HL-60 (cell line): ENCODE measurements at regions not wholly inside any gene's neighbourhood (a gene's known extent, or its start where the extent isn't known, plus 50 kb on each side); places are given as distances from the start of the nearest gene placed in this dataset.

Source experiments
- DNase-seq, 2 experiments: peaks; one replicate each; pipeline ENCODE4 v3.0.0-alpha.2; 2010 to 2020; ENCODE audit warnings: low read depth in 1 of 2, low spot score in 1 of 2
- H3K27ac ChIP-seq: fragments of 250-450 bp; sonication (Bioruptor Pico); replicated peaks from 2 replicates; pipeline ENCODE4 v1.5.1; 2020; ENCODE audit warnings: mild to moderate bottlenecking, moderate library complexity
- H3K27me3 ChIP-seq: fragments of 250-450 bp; sonication (Bioruptor Pico); 2 replicates; pipeline ENCODE4 v1.5.1; 2021; ENCODE audit warnings: mild to moderate bottlenecking, moderate library complexity; ENCODE audit not compliant: insufficient read depth, poor library complexity, severe bottlenecking
- H3K4me3 ChIP-seq: replicated peaks from 2 replicates; pipeline ENCODE4 v1.5.1; 2011; ENCODE audit warnings: mild to moderate bottlenecking, control low read depth, low read length; ENCODE audit not compliant: insufficient read depth
- GABPA ChIP-seq: IDR thresholded peaks from 2 replicates; pipeline ENCODE4 v1.6.1; 2012; ENCODE audit warnings: low read depth
- POLR2AphosphoS5 ChIP-seq: IDR thresholded peaks from 2 replicates; pipeline ENCODE4 v1.6.1; 2012; ENCODE audit warnings: low read depth
- SPI1 ChIP-seq: IDR thresholded peaks from 2 replicates; pipeline ENCODE4 v1.6.1; 2012; ENCODE audit warnings: low read depth, mild to moderate bottlenecking, borderline replicate concordance
- TF ChIP-seq, protein P1 (sequence below): IDR thresholded peaks from one replicate; pipeline ENCODE4 v1.5.1; 2011; ENCODE audit warnings: low read length, control low read depth, inconsistent platforms; ENCODE audit not compliant: insufficient read depth
- TF ChIP-seq, protein P2 (sequence below): IDR thresholded peaks from 2 replicates; pipeline ENCODE4 v1.6.1; 2012; ENCODE audit warnings: low read depth; ENCODE audit not compliant: insufficient replicate concordance

DNA sequence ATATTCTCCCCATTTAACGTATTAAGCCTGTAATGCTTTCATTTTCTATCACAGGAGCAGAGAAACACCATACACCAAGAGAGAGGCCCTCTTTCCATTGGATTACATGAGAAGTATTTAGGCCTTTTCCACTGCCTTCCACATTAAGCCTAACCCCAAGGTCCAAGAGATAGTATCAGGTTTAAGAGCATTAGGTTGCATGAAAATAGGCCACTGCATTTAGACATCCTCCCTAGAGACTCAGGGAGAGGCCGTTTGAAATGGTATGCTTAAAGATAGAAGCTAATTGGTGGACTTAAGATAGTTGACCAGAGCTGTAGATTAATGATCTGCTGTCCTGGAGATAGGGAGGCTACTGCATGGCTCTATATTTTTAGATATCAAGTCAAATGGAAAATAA is 128.5 kb upstream of the PTPRM start:
- Histone ChIP-seq H3K4me3 (no peak overlapping the region), H3K27ac (no peak overlapping the region), H3K27me3 (no peaks in the 10 kb centered on the region)
- no peak for TF ChIP-seq POLR2AphosphoS5
- no peak for TF ChIP-seq SPI1
- TF ChIP-seq, protein P1, sequence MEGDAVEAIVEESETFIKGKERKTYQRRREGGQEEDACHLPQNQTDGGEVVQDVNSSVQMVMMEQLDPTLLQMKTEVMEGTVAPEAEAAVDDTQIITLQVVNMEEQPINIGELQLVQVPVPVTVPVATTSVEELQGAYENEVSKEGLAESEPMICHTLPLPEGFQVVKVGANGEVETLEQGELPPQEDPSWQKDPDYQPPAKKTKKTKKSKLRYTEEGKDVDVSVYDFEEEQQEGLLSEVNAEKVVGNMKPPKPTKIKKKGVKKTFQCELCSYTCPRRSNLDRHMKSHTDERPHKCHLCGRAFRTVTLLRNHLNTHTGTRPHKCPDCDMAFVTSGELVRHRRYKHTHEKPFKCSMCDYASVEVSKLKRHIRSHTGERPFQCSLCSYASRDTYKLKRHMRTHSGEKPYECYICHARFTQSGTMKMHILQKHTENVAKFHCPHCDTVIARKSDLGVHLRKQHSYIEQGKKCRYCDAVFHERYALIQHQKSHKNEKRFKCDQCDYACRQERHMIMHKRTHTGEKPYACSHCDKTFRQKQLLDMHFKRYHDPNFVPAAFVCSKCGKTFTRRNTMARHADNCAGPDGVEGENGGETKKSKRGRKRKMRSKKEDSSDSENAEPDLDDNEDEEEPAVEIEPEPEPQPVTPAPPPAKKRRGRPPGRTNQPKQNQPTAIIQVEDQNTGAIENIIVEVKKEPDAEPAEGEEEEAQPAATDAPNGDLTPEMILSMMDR, result no peak
- TF ChIP-seq GABPA, result no peak
- TF ChIP-seq, protein P2, sequence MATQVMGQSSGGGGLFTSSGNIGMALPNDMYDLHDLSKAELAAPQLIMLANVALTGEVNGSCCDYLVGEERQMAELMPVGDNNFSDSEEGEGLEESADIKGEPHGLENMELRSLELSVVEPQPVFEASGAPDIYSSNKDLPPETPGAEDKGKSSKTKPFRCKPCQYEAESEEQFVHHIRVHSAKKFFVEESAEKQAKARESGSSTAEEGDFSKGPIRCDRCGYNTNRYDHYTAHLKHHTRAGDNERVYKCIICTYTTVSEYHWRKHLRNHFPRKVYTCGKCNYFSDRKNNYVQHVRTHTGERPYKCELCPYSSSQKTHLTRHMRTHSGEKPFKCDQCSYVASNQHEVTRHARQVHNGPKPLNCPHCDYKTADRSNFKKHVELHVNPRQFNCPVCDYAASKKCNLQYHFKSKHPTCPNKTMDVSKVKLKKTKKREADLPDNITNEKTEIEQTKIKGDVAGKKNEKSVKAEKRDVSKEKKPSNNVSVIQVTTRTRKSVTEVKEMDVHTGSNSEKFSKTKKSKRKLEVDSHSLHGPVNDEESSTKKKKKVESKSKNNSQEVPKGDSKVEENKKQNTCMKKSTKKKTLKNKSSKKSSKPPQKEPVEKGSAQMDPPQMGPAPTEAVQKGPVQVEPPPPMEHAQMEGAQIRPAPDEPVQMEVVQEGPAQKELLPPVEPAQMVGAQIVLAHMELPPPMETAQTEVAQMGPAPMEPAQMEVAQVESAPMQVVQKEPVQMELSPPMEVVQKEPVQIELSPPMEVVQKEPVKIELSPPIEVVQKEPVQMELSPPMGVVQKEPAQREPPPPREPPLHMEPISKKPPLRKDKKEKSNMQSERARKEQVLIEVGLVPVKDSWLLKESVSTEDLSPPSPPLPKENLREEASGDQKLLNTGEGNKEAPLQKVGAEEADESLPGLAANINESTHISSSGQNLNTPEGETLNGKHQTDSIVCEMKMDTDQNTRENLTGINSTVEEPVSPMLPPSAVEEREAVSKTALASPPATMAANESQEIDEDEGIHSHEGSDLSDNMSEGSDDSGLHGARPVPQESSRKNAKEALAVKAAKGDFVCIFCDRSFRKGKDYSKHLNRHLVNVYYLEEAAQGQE, result no peak
- DNase-seq, result no peak

DNA sequence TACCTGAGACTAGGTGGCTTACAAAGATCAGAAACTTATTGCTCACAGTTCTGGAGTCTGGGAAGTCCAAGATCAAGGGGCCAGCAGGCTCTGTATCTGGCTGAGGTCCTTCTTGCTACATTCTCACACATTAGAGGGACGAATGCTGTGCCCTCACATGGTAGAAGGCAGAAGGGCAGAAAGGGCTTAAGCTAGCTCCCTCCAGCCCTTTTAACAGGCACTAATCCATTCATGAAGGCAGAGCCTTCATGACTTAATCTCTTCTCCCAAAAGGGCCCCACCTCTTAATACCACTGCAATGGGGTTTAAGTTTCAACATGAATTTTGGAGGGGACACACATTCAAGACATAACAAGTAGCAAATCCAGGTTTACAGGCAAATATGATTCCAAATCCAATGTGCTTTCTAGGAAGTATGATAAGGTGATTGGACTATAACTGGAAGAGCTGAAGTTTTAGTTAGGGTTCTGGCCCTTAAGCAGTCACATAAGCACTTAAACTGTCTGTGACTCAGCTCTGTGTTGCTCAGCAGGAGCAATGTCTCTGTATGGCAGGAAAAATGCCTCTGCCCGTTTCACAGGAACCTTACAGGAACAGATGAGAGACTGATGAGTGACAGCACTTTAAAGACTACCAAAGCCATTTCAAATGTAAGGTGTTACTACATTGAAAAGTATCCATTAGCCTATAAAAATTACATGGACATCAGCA is 119.6 kb upstream of the PTPRM start:
- no peak for DNase-seq
- no peaks in the 10 kb centered on the region for H3K27me3 ChIP-seq
- TF ChIP-seq, protein P2, result no peak
- no peak for TF ChIP-seq SPI1
- TF ChIP-seq, protein P1, result no peak
- TF ChIP-seq GABPA, result no peak
- TF ChIP-seq POLR2AphosphoS5, result no peak
- H3K27ac ChIP-seq, result no peak overlapping the region
- no peak overlapping the region for H3K4me3 ChIP-seq

DNA sequence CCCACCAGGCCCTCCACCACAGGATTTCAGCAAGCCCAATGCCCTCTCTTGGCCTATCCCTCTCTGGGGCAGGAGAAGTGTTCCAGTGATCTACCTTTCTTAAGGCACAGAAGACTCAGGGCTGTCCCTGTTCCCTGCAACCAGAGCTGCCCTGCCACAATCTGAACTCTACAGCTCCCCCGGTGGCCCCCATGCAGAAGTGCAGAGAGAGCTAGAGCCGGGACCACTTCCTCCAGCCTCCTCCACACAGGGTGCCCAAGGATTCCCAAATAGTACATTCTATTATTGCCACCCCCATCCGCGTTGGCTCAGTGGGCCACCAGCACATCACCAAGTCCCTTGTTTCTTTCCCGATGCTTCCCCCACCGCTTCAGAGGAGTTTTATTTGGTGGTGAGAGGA is 114.8 kb upstream of the PTPRM start:
- peak in 1 of 2 experiments; percentile 19 for DNase-seq
- H3K27ac ChIP-seq, result no peak overlapping the region
- H3K27me3 ChIP-seq, result no peaks in the 10 kb centered on the region
- TF ChIP-seq GABPA (no peak), SPI1 (peak; percentile 12; the same call in 1 of the 2 replicates)
- TF ChIP-seq, protein P2, result no peak
- TF ChIP-seq, protein P1, result peak; percentile 73
- no peak overlapping the region for H3K4me3 ChIP-seq
